Liver (tissue), 3 donors: ENCODE measurements at regions not wholly inside any gene's neighbourhood (a gene's known extent, or its start where the extent isn't known, plus 50 kb on each side); places are given as distances from the start of the nearest gene placed in this dataset.
"Not testable (repeated sequence)": the region's sequence is repeated elsewhere in the genome, so short reads cannot be mapped to it uniquely, and the experiment has no call there.

ENCODE experiments used
- CTCF ChIP-seq: fragments of 150-350 bp; IDR thresholded peaks from 2 replicates; pipeline ENCODE4 v1.5.1; 2017; ENCODE audit warnings: improper control_type of control experiment, low read depth, low read length; ENCODE audit not compliant: missing input control
- EGR1 ChIP-seq, 2 donors: IDR thresholded peaks; 2 replicates each; pipeline ENCODE4 v1.6.1; 2016 to 2018; ENCODE audit warnings: antibody characterized with exemption in 2 of 2, low read depth in 2 of 2
- FOXA1 ChIP-seq: IDR thresholded peaks from 2 replicates; pipeline ENCODE4 v1.6.1; 2016; ENCODE audit warnings: antibody characterized with exemption
- GABPA ChIP-seq, 2 donors: IDR thresholded peaks in 1 of 2; conservative IDR thresholded peaks in 1 of 2; 2 replicates each; pipeline ENCODE4 v1.6.1; 2016; ENCODE audit warnings: antibody characterized with exemption in 2 of 2, mild to moderate bottlenecking in 1 of 2, moderate library complexity in 1 of 2
- JUND ChIP-seq, 2 donors: IDR thresholded peaks; 2 replicates each; pipeline ENCODE4 v1.6.1; 2016; ENCODE audit warnings: antibody characterized with exemption in 2 of 2
- NR2F2 ChIP-seq: IDR thresholded peaks from 2 replicates; pipeline ENCODE4 v1.6.1; 2016; ENCODE audit warnings: antibody characterized with exemption
- RAD21 ChIP-seq, 2 donors: IDR thresholded peaks; 2 replicates each; pipeline ENCODE4 v1.6.1; 2016; ENCODE audit warnings: antibody characterized with exemption in 2 of 2, mild to moderate bottlenecking in 2 of 2
- RXRA ChIP-seq, 2 donors: IDR thresholded peaks; 2 replicates each; pipeline ENCODE4 v1.6.1; 2017 to 2018; ENCODE audit warnings: antibody characterized with exemption in 2 of 2, mild to moderate bottlenecking in 1 of 2
- SP1 ChIP-seq: IDR thresholded peaks from 2 replicates; pipeline ENCODE4 v1.6.1; 2018; ENCODE audit warnings: antibody characterized with exemption, mild to moderate bottlenecking
- TAF1 ChIP-seq: conservative IDR thresholded peaks from 2 replicates; pipeline ENCODE4 v1.6.1; 2016; ENCODE audit warnings: antibody characterized with exemption, mild to moderate bottlenecking
- YY1 ChIP-seq: IDR thresholded peaks from 2 replicates; pipeline ENCODE4 v1.6.1; 2016; ENCODE audit warnings: antibody characterized with exemption, mild to moderate bottlenecking
- TF ChIP-seq, protein P1 (sequence below): IDR thresholded peaks from 2 replicates; pipeline ENCODE4 v1.6.1; 2016; ENCODE audit warnings: antibody characterized with exemption
- TF ChIP-seq, protein P2 (sequence below): IDR thresholded peaks from 2 replicates; pipeline ENCODE4 v1.6.1; 2016; ENCODE audit warnings: antibody characterized with exemption, mild to moderate bottlenecking
- TF ChIP-seq, protein P3 (sequence below): IDR thresholded peaks from 2 replicates; pipeline ENCODE4 v1.6.1; 2016; ENCODE audit warnings: antibody characterized with exemption
- donor health status: healthy.
- donor health status: healthy.

DNA sequence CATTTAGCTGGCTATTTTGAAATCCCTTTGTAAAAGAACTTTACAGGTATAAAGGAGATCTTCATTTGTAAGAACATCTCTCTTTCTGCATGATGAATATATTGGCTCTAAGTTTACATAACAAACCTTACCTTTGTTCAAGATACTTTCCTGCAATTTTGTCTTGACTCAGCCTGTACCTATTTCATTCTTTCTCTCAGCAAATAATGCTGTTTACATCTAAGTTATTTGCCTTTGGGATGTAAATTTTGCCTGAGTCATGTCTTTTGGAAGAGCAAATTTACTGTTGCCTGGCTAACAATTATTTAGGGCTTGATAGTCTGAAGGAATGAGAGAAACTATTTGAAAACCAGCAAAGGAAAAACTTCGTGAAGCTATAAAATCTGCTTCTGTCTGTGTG lies 210.4 kb upstream of the TGIF2LY start:
- TF ChIP-seq CTCF; EGR1 (IDR thresholded peaks at IDR 0.05; ENCODE audit: low read depth in 2 of 2); RAD21 (IDR thresholded peaks at IDR 0.05); JUND (IDR thresholded peaks at IDR 0.05); SP1; FOXA1; YY1; TAF1; RXRA (IDR thresholded peaks at IDR 0.05); GABPA (IDR thresholded peaks at IDR 0.05 in 1 of 2, conservative IDR thresholded peaks at IDR 0.05 in 1 of 2); NR2F2: not testable (repeated sequence)
- TF ChIP-seq, protein P1, sequence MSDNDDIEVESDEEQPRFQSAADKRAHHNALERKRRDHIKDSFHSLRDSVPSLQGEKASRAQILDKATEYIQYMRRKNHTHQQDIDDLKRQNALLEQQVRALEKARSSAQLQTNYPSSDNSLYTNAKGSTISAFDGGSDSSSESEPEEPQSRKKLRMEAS: not testable (repeated sequence)
- TF ChIP-seq, protein P2, sequence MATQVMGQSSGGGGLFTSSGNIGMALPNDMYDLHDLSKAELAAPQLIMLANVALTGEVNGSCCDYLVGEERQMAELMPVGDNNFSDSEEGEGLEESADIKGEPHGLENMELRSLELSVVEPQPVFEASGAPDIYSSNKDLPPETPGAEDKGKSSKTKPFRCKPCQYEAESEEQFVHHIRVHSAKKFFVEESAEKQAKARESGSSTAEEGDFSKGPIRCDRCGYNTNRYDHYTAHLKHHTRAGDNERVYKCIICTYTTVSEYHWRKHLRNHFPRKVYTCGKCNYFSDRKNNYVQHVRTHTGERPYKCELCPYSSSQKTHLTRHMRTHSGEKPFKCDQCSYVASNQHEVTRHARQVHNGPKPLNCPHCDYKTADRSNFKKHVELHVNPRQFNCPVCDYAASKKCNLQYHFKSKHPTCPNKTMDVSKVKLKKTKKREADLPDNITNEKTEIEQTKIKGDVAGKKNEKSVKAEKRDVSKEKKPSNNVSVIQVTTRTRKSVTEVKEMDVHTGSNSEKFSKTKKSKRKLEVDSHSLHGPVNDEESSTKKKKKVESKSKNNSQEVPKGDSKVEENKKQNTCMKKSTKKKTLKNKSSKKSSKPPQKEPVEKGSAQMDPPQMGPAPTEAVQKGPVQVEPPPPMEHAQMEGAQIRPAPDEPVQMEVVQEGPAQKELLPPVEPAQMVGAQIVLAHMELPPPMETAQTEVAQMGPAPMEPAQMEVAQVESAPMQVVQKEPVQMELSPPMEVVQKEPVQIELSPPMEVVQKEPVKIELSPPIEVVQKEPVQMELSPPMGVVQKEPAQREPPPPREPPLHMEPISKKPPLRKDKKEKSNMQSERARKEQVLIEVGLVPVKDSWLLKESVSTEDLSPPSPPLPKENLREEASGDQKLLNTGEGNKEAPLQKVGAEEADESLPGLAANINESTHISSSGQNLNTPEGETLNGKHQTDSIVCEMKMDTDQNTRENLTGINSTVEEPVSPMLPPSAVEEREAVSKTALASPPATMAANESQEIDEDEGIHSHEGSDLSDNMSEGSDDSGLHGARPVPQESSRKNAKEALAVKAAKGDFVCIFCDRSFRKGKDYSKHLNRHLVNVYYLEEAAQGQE: not testable (repeated sequence)
- TF ChIP-seq, protein P3, sequence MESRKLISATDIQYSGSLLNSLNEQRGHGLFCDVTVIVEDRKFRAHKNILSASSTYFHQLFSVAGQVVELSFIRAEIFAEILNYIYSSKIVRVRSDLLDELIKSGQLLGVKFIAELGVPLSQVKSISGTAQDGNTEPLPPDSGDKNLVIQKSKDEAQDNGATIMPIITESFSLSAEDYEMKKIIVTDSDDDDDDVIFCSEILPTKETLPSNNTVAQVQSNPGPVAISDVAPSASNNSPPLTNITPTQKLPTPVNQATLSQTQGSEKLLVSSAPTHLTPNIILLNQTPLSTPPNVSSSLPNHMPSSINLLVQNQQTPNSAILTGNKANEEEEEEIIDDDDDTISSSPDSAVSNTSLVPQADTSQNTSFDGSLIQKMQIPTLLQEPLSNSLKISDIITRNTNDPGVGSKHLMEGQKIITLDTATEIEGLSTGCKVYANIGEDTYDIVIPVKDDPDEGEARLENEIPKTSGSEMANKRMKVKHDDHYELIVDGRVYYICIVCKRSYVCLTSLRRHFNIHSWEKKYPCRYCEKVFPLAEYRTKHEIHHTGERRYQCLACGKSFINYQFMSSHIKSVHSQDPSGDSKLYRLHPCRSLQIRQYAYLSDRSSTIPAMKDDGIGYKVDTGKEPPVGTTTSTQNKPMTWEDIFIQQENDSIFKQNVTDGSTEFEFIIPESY: not testable (repeated sequence)
